Dedifferentiated amniotic fluid mesenchymal stem cell (primary cell): ENCODE measurements at regions not wholly inside any gene's neighbourhood (a gene's known extent, or its start where the extent isn't known, plus 50 kb on each side); places are given as distances from the start of the nearest gene placed in this dataset.

Experiments
- DNase-seq: peaks from one replicate; pipeline ENCODE4 v3.0.0-alpha.2; 2016; ENCODE audit errors: extremely low spot score

DNA sequence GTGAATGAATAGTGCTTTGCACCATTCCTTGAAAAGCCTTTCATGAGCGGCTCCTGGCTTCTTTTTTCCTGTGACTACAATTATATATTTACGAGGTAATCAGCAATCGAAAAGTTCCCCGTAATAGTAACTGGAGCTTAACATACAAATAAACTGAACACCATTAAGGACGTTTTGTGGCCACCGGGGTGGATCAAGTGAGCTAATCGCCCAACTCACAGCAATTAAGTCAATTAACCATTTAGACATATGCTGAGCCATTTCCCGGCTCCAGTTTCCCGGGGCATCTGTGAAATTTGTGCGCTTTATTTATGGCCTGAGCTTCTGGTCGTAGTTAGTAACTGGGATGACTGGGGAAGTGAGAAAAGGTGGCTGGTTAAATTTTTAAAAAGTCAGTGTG lies 465.2 kb downstream of the MIAT start:
- DNase-seq = no peak

DNA sequence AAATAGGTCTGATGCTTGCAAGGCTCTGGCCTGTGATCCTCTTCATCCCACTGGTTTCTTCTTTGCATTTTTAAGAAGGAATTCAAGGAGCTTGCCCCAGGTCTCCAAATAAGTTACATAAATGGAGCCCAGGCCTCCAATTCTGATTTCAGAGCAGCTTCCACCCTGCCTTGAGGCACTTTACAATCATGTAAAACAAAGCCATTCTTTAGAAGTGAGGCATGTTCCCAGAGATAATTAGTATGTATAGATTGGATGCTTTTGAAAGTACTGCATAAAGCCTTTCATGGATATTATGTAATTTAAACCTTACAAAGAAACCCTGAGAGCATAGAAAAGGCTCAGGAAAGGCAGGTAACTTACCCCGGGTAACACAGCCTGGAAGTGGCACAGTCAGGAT lies 466.5 kb downstream of the MIAT start:
- DNase-seq = no peak

DNA sequence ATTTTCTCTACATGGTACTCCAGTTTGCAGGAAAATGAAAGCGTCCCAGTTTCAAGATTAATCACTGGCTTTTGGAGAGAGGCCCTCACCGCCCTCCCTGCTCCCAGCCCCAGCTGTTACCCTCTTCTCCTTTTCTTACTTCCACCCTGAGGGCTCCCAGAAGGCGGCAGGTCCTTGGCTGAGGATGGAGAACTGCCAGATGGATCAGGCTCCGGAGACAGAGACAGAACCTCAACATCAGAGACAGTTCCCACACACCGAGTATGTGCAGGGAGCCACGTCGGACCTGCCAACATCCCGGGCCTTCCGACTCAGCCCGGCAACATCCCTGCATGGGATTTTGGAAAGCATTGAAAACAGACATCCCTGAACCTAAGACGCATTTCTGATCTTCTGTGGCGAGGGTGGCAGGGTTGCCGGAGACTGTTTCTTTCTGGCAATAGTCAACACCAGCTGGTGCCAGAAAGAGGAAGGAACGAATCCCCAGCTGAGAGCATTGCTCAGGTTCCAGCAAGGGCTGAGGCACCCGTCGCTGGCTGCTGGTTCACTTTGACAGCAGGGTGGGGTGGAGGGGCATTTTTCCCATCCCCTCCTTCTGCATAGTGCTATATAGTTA lies 467.1 kb downstream of the MIAT start:
- no peak for DNase-seq

DNA sequence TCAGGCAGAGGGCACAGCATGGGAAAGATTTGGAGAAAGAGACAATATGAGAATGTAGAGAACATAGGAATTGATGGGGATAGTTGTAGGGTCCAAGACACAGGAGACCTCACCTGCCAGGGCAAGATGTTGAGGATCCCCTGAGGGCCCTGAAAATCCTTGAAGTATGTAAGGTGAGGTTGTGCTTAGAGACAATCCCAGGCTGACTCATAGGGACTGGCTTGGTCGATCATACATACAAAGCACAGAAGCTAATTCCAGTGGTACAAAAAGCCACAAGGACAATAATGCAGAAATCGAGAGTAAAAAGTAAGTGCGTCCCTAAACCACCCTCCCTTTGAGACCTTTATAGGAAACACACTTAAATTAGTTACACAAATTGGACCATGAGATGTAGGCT lies 468.2 kb downstream of the MIAT start:
- DNase-seq = no peak

DNA sequence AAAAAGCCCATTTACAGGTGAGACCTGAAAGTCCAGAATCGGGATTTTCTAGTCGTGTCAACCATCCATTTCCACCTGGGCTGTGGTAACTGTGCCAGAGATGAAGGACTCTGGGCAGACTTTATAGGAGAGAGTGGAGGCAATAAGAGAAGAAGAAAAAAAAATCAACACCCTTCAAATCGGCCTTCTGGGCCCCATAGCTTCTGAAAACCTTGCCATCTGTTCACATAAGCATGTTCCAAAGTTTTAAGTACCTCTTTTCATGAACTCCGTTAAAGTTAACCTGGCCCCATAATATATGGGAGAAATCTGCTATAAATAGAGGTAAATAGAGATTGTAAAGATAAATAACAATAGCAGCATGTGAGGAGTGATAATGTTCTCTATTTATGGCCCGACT lies 470.5 kb downstream of the MIAT start:
- DNase-seq = no peak

DNA sequence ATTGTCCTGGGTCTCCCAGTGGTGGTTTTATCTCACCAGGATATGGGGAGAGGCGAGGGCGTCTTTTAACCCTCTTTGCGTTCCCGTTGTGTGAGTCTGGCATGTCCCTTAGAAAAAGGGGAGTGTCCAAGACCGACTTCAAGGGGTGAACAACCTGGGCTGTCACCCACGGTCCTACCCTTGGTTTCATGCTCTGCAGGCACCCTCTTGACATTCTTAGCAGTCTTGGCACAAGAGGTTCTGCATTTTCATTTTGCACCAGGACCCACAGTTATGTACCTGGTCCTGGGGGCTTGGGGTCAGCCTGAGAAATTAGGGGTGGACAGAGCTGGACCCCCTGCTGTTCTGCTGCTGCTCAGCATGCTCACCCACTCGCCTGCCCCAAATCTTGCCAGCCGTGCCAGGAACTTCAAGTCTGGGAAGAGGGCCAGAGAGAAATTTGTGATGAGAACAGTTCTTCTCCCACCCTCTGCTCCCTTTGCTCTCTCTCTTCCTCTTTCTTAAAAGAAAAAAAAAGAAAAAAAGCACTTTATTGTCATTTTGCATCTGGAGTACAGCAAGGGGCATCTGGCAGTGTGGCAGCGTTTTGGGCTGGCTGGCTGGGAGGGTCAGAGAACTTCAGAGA lies 471.2 kb downstream of the MIAT start:
- DNase-seq = no peak

DNA sequence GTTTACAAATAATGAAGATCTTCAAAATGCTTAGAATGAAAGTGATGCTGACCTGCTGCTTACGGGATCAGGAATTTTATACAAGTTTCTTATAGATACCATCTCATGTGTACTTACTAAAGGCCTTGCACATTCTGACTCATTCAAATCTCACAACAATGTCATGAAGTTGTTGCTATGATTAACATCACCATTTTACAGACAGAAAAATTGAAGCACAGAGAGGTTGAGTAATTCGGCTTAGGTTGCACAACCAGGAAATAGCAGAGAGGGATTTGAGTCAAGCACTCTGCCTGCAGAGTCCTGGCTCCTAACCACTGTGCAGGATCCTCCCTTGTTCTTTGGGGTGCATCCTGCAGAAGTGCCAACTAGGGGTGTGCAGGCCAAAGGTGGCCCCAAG lies 471.9 kb downstream of the MIAT start:
- DNase-seq = peak; percentile 19

DNA sequence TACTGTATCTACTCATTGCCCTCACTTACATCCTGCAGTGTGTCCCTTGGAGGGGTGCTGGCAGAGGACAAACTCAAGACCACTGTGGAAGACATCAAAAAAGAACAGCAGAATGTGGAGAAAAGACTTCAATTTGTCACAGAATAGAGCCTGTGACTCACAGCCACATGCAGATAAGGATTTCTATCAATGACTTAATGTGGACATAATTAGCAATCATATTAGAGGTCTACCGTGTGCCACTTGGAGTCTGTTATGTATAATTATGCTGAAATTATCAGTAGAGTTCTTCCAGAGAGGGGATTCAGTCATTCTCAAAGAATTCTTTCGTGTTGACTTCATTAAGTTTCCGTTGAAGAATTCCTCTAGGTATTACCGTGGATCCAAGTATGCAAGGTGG lies 473.5 kb downstream of the MIAT start:
- no peak for DNase-seq

DNA sequence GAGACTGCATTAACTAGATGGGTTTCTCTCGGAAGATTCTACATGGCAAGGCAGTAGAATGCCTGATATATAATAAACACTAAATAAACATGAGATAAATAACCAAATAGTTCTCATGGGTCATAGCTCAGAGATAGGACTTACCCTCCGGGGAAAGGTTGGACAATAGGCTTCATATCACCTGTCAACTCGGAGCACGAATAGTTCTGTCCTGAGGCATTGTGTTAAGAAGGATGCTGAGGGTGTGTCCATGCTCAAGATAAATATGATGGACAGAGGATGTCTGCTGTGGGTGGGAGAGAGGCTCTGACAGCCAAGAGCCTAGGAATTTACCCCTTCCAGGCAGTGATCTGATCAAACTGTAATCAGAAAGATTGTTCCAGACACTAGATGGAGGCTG lies 474.0 kb downstream of the MIAT start:
- no peak for DNase-seq

DNA sequence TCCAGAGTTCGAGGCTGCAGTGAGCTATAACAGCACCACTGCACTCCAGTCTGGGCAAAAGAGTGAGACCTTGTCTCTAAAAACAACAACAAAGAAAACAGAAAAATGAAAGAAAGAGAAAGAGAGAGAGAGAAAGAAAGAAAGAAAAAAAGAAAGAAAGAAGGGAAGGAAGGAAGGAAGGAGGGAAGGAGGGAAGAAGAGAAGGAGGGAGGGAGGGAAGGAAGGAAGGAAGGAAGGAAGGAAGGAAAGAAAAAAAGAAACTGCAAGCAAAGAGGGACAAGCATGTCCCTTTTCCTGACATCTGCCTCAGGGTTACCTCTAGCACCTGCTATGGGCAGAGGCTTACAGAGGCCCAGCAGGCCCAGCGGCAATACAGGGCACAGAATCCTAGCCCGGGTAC lies 475.0 kb downstream of the MIAT start:
- no peak for DNase-seq

DNA sequence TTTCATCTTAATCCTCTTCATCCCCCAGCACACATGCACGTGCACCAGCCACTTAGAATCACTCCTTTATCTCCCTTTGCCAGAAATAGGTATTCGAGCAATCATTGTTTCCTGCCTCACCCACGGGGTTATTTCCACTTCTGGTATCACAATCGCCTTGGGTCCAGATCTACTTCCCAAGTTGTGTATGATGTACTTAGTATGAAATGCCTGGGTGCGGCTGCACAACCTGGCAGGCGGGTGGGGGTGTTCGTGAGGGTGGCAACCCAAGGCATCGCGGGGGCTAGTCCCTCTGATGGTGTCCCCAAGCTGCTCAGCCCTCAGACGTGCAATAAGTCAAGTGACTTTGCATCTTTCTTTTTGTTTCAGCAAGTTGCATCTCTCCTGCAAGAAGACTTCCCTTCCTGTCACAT lies 475.6 kb downstream of the MIAT start:
- no peak for DNase-seq

DNA sequence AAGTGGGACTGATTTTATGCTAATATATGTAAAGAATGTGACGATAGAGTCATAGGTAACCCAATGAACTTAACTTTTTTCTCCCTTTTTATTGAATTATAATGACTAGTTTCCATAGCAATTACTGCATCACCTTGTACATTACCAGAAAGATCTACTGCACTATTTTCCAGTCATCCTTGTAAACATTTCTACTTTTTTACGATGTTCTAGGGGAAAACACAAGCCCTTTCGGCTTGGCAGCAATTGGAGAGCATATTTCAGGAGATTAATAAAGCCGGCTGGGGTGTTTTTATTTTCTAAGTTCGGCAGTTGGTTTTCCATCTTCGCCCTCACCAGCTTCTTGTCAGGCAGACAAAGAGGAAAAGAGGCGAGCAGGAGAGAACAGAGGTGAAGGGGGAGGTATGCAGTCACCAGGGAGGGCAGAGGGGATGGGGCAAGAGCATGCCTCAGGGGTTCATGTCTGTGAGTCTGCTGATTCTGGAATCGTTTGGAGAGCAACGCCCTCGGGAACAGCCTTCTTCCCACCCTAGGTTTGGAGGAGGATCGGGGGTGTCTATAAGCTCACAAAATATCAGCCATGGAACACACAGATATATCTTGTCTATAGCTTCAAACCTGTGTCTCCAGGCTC lies 476.4 kb downstream of the MIAT start:
- no peak for DNase-seq

DNA sequence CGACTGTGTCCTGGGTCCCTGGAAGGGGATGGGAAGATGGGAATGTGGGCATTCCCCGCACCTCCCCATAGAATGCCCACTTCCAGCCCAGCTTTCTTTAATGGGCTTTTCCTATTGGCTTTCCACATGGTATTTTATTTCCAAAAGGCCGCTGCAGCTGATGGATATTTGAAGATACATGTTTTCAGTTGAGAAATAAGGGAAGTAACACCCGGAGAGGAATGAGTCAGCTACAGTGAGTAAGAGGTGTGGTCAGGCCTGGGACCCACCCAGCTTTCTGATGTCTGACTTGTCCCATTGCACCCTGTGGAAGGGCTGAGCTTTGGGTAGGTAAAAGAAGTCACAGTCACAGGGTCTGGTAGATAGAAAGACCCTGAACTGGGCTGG lies 476.9 kb downstream of the MIAT start:
- DNase-seq = peak; percentile 24

DNA sequence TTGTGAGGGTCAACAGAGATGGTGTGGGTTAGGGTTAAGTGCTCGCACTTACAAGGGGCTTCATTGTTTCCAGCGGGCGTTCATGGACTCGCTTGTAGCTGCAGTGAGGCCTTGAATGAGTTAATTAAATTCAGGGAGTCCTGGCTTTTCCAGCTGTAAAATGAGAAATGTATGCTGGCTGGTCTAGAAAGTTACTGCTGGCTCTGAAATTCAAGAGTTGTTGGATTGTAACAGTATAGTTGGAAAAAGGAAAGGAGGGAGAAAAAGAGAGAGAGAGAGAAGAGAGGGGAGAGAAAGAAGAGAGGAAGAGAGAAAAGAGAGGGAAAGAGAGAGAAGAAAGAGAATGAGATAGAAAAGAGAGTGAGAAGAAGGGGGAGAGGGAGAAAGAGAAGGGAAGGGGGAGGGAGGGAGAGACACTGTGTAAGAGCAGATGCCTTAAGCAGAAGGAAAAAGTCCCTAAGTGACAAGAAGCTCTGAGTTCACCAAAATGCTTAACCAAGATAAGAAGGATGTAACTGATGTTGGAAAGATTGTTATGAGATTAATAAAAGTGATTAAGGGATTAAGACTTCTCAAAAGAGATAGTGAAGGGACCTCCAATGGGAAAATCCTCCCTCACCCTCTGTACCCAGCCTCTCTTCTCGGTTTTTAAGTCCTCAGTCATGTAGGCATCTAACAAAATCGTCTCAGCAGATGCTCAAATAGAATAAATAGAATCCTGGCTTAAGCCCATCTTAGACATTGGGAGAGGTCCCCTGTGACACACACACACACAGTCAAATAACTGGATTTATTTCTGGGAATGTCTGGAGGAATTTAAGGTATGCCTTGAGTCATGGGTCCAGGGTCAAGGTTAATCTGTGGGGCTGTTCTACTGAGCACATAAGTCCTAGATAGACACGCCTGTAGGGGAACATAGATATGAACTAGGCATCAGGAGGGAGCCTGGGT lies 477.9 kb downstream of the MIAT start:
- peak; percentile 20 for DNase-seq

DNA sequence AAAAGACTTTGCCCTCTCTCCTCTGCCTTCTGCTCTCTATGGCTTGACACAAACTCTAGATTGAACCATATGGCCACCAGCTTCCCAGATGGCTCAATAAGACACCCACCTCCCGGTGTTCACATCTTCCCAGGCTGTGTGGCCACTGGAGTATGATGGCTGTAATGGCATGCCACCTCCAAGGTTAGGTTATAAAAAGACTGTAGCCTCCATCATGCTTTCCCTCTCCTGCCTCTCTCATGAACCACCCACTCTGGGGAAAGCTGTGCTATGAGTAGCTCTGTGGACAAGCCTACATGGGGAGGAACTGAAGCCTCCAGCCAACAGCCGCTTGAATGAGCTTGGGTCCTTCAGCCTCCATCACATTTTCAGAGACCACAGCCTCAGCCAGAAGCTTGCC lies 479.2 kb downstream of the MIAT start:
- no peak for DNase-seq

DNA sequence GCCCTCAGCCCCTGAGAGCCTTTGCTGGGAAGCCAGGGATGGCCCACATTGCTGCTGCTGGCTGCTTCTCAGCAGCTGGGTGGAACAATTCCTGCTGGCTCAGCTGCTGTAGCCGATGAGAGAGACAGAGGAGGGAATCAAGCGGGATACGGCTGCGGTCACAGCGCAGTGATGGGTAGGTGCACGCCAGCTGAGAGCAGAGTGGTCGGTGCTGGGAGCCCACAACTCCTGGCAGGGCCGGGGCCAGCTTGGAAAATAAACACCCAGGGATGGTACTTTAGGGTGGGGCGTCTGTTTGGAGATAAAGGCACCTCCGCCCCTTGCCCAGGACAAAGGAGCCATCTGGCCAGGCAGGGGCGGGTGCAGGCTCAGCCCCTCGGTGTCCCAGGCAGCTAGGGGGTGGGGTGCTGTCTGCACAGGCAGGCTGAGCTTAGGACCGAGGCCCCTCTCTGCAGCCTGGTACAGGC lies 480.5 kb downstream of the MIAT start:
- DNase-seq = no peak

DNA sequence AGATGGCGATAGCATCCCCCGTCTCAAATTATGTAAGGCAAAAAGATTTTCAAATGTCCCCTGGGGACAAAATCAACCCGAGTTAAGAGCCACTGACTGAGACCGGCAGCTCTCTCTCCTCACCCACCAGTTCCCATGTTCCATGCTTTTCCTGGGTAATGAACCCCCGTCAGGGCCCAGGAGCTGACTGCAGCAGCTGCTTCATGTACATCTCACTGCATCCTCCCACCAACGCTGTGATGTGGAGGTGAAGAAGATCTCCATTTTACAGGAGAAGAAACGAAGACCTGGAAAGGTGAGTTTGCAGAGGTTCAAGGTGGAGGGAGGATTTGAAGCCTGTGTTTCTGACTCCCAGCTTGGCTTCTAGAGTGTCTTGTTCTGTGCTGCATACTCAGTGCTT lies 481.1 kb downstream of the MIAT start:
- no peak for DNase-seq

DNA sequence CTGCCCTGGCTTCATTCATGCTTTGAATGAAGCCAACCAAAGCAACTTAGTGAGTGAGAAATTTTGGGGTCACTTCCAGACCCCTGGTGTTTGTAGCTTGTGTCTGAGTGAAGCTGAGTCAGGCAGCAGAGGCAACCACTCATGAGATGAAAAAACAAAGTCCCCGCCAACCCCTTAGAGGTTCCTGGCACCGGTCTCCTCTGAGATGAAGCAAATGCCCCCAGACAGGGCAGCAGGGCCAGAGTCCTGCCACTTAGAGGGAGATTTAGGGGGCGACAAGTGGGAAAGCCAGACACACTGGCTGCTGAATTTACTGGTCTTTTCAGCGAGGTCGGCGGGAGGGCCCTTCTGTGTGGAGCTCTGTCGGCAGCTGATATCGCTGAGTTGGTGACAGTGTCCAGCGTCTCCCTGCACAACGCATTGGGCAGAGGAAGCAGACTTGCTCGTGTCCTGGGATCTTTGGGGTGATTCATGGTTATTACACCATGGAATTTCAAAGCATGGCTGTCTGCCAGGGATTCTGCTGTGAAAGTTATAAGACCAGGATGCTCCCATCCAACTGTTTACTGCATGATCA lies 482.6 kb downstream of the MIAT start:
- DNase-seq = peak; percentile 17

DNA sequence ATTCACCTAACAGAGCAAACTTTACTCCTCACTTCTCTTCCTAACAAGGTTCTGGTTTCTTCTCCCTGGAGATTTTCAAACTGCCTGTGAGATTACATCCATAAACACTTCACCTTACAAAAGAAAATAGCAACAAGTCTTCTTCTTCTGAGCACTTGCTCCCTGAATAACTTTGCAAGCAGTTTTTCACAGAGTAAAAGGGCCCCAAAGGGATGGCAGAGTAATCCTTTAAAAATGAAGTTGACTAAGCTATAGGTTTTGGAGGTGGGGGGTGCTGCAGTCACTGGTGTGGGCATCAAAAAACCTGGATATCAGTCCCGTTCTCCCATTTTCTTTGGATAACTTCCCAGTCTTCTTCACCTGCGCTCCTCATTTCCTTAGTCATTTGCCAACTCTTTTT lies 484.9 kb downstream of the MIAT start:
- DNase-seq = no peak

DNA sequence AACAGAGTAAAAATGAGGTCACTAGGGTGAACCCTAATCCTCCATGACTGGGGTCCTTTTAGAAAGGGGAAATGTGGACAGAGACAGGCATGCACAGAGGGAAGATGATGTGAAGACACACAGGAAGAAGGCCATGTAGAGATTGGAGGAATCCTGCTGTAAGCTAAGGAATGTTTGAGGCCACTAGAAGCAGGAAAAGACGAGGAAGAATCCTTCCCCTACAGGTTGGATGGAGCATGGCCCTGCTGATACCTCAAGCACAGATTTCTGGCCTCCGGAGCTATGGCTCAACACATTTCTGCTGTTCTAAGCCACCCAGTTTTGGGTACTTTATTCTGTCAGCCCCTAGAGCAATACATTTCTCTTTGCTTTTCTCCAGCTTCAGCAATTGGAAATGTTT lies 486.9 kb downstream of the MIAT start:
- DNase-seq = no peak

DNA sequence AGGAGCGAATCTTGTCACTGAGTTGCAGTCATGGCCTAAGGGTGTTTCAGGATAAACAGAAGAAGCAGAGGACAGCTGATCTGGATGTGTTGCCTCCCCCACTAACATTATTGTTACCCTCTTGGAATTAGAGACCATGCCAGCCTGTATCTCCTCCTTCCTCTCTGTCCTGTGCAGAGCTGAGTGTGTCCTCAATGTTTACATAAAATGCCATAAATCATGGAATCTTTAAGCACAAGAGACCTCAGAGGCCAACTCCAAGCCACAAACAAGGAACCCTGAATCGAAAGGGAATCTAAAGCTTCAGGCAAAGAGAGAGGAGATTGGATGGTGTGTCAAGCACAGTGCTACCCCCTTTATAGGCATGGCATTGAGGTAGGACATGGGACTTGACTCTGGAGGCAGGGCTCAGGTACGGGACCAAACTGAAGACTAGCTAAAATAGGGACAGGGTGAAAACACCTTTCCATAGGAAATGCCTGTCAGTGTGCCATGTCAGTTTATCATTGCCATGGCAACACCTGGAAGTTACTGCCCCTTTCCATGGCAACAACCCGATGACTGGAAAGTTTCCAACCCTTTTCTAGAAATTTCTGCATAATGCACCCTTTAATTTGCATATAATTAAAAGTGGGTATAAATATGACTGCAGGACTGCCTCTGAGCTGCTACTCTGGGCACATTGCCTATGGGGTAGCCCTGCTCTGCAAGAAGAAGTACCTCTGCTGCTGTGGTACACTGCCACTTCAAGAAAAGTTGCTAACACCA lies 489.7 kb downstream of the MIAT start:
- DNase-seq = no peak
